Gastroesophageal sphincter (tissue), 3 donors: ENCODE measurements at regions not wholly inside any gene's neighbourhood (a gene's known extent, or its start where the extent isn't known, plus 50 kb on each side); places are given as distances from the start of the nearest gene placed in this dataset.

Experiments
- CTCF ChIP-seq, 4 experiments: fragments of 200-600 bp in 2 of 4; fragments of 450-650 bp in 2 of 4; sonication (generic) in 1 of 4; IDR thresholded peaks; one replicate each; pipeline ENCODE4 v1.5.1; 2017 to 2019; ENCODE audit warnings: antibody characterized with exemption in 4 of 4, mild to moderate bottlenecking in 2 of 4, moderate library complexity in 2 of 4
- EP300 ChIP-seq: sonication (generic); formaldehyde crosslinking; IDR thresholded peaks from one replicate; pipeline ENCODE4 v1.6.1; 2017; ENCODE audit warnings: antibody characterized with exemption, mild to moderate bottlenecking
- POLR2AphosphoS5 ChIP-seq: sonication (generic); formaldehyde crosslinking; IDR thresholded peaks from one replicate; pipeline ENCODE4 v1.6.1; 2017; ENCODE audit warnings: antibody characterized with exemption

- TF ChIP-seq CTCF (IDR thresholded peaks at IDR 0.05), result no peak
- no peak for TF ChIP-seq POLR2AphosphoS5
- TF ChIP-seq EP300, result no peak
Measured at GRCh38 chr1:203403586-203403985, 52.7 kb upstream of the FMOD start.
